ENCODE measurements at regions not wholly inside any gene's neighbourhood (a gene's known extent, or its start where the extent isn't known, plus 50 kb on each side); places are given as distances from the start of the nearest gene placed in this dataset.

- H3K4me1 ChIP-seq (ENCODE audit: control insufficient read depth, insufficient read depth, low read length) = peaks cover 15% of the 10 kb centered on the region
- peak overlapping the region; percentile 55 for H3K4me3 ChIP-seq (ENCODE audit: low read length)
- H3K9ac ChIP-seq (ENCODE audit: low read length) = no peak overlapping the region
These were observed 174.2 kb upstream of the IER5L start for GRCh38 chr9:129352146-129352865.

DNA sequence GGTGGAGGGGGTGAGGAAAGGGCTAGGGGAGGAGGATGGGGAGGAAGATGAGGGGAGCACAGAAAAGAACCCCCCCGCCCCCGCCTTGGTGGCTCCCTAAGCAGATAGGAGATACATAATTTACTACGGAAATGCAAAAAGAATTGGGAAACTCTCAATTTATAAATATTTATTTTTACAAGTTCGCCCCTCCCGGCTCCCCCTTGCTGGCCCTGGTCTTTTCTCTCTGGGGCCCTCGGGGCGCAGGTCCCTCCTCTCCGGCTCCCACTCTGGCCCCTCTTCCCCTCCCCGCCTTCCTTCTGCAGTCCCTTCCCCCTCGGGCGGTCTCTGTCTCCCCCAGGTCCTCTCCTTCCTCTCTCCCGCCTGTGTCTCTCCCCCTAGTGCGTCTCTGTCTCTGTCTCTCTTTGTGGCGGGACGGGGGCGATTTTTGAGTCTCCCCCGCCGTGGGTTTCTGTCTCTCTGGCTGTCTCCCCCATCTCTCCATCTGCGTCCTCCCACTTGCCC lies 173.6 kb upstream of the IER5L start:
- no peaks in the 10 kb centered on the region for H3K36me3 ChIP-seq (ENCODE audit: control insufficient read depth, insufficient read depth, low read length)
- H3K4me3 ChIP-seq (ENCODE audit: low read length) = peak overlapping the region; percentile 55
- no peaks in the 10 kb centered on the region for H3K27me3 ChIP-seq (ENCODE audit: control insufficient read depth, insufficient read depth, low read length)
- H3K27ac ChIP-seq (ENCODE audit: low read depth, low read length) = peak overlapping the region; percentile 35
- no peak overlapping the region for H3K9ac ChIP-seq (ENCODE audit: low read length)
- H3K4me1 ChIP-seq (ENCODE audit: control insufficient read depth, insufficient read depth, low read length) = peaks cover 15% of the 10 kb centered on the region

More at GRCh38 chr9:129352146-129352865, 174.2 kb upstream of the IER5L start:
- H3K27me3 ChIP-seq (ENCODE audit: control insufficient read depth, insufficient read depth, low read length) = no peaks in the 10 kb centered on the region
- H3K27ac ChIP-seq (ENCODE audit: low read depth, low read length) = peak overlapping the region; percentile 35
- no peaks in the 10 kb centered on the region for H3K36me3 ChIP-seq (ENCODE audit: control insufficient read depth, insufficient read depth, low read length)

DNA sequence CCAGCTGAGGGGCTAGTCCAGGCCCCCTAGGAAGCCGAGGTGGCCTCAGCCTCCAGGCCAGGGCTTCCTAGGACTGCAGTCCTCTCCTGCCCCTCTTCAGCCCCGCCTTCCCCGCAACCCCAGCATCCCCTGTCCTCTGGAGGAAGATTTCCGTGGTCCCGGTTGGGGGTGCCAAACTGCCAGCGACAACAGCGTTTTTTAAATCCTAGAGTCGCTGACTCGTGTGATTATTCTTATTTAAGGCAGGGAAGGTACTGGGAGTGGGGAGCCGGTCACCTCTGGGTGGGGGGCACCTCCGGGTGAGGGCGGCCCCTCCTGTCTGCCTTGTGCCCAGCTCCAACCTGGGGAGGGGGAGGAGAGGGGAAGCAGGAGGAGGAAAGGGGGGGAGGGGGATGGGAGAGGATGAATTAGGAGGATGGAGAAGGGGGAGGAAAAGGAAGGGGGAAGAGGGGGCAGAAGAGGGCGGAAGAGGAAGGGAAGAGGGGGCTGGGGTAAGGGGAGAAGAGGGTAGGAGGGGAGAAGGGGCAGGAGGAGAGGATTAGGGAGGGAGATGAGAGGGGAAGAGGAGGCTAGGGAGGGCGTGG lies 173.1 kb upstream of the IER5L start:
- H3K36me3 ChIP-seq (ENCODE audit: control insufficient read depth, insufficient read depth, low read length) = no peaks in the 10 kb centered on the region
- no peak overlapping the region for H3K9ac ChIP-seq (ENCODE audit: low read length)
- H3K27me3 ChIP-seq (ENCODE audit: control insufficient read depth, insufficient read depth, low read length) = no peaks in the 10 kb centered on the region
- H3K4me3 ChIP-seq (ENCODE audit: low read length) = no peak overlapping the region
- H3K4me1 ChIP-seq (ENCODE audit: control insufficient read depth, insufficient read depth, low read length) = peaks cover 15% of the 10 kb centered on the region
- no peak overlapping the region for H3K27ac ChIP-seq (ENCODE audit: low read depth, low read length)

DNA sequence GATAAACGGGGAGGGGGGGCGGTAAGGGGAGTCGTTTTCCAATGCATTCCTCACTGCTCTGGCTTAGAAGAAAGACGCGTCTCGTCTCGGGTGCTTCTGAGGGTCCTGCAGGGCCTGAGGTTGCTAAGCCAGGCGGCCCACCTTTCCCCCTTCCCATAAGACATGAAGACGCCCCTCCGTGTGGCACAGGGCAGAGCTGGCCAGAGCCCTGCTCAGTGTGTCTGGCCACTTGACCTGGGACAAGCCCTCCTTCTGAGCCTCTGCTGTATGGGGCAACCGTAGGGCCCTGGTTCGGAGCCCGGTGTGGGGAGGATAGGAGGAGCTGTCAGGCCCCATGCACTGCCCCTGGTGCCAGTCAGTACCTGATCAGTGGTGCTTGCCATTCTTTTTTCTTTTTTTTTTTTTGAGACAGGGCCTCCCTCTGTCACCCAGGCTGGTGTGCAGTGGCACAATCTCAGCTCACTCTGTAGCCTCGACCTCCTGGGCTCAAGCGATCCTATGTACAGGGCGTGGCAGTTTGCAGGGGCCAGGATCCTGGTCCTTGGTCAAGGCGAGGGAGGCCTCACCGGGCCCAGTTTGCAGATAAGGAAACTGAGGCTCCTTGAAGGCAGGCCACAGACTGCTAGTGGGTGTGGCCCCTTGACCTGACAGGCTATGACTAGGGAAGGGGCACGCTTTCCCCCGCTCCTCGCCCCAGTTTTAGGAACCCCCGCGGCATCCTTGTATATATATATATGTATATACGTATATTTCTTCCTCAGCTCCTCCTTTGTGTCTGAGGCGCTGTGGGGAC lies 172.3 kb upstream of the IER5L start:
- Histone ChIP-seq H3K27me3 (ENCODE audit: control insufficient read depth, insufficient read depth, low read length) (no peaks in the 10 kb centered on the region), H3K4me1 (ENCODE audit: control insufficient read depth, insufficient read depth, low read length) (peaks cover 15% of the 10 kb centered on the region), H3K27ac (ENCODE audit: low read depth, low read length) (no peak overlapping the region), H3K36me3 (ENCODE audit: control insufficient read depth, insufficient read depth, low read length) (no peaks in the 10 kb centered on the region), H3K9ac (ENCODE audit: low read length) (no peak overlapping the region), H3K4me3 (ENCODE audit: low read length) (no peak overlapping the region)

- Histone ChIP-seq H3K27me3 (ENCODE audit: control insufficient read depth, insufficient read depth, low read length) (no peaks in the 10 kb centered on the region), H3K9ac (ENCODE audit: low read length) (no peak overlapping the region), H3K27ac (ENCODE audit: low read depth, low read length) (no peak overlapping the region), H3K4me3 (ENCODE audit: low read length) (no peak overlapping the region), H3K4me1 (ENCODE audit: control insufficient read depth, insufficient read depth, low read length) (peaks cover 15% of the 10 kb centered on the region), H3K36me3 (ENCODE audit: control insufficient read depth, insufficient read depth, low read length) (no peaks in the 10 kb centered on the region)
These were observed 171.5 kb upstream of the IER5L start for GRCh38 chr9:129349665-129349947.

- Histone ChIP-seq H3K4me3 (ENCODE audit: low read length) (no peak overlapping the region), H3K27me3 (ENCODE audit: control insufficient read depth, insufficient read depth, low read length) (no peaks in the 10 kb centered on the region), H3K9ac (ENCODE audit: low read length) (no peak overlapping the region), H3K36me3 (ENCODE audit: control insufficient read depth, insufficient read depth, low read length) (no peaks in the 10 kb centered on the region), H3K27ac (ENCODE audit: low read depth, low read length) (no peak overlapping the region), H3K4me1 (ENCODE audit: control insufficient read depth, insufficient read depth, low read length) (peaks cover 15% of the 10 kb centered on the region)
These were observed 171.0 kb upstream of the IER5L start for GRCh38 chr9:129348890-129349664.

GRCh38 chr9:129347316-129348120 lies 169.5 kb upstream of the IER5L start:
- Histone ChIP-seq H3K36me3 (ENCODE audit: control insufficient read depth, insufficient read depth, low read length) (no peaks in the 10 kb centered on the region), H3K4me1 (ENCODE audit: control insufficient read depth, insufficient read depth, low read length) (peaks cover 3% of the 10 kb centered on the region), H3K4me3 (ENCODE audit: low read length) (no peak overlapping the region), H3K27ac (ENCODE audit: low read depth, low read length) (no peak overlapping the region), H3K9ac (ENCODE audit: low read length) (no peak overlapping the region), H3K27me3 (ENCODE audit: control insufficient read depth, insufficient read depth, low read length) (no peaks in the 10 kb centered on the region)

GRCh38 chr9:129346046-129346445 lies 168.0 kb upstream of the IER5L start:
- Histone ChIP-seq H3K4me1 (ENCODE audit: control insufficient read depth, insufficient read depth, low read length) (no peaks in the 10 kb centered on the region), H3K36me3 (ENCODE audit: control insufficient read depth, insufficient read depth, low read length) (no peaks in the 10 kb centered on the region), H3K4me3 (ENCODE audit: low read length) (no peak overlapping the region), H3K9ac (ENCODE audit: low read length) (no peak overlapping the region), H3K27ac (ENCODE audit: low read depth, low read length) (no peak overlapping the region), H3K27me3 (ENCODE audit: control insufficient read depth, insufficient read depth, low read length) (no peaks in the 10 kb centered on the region)

GRCh38 chr9:129344641-129345495 lies 166.8 kb upstream of the IER5L start:
- H3K4me1 ChIP-seq (ENCODE audit: control insufficient read depth, insufficient read depth, low read length) = no peaks in the 10 kb centered on the region
- no peak overlapping the region for H3K27ac ChIP-seq (ENCODE audit: low read depth, low read length)
- no peak overlapping the region for H3K4me3 ChIP-seq (ENCODE audit: low read length)
- H3K36me3 ChIP-seq (ENCODE audit: control insufficient read depth, insufficient read depth, low read length) = no peaks in the 10 kb centered on the region
- H3K9ac ChIP-seq (ENCODE audit: low read length) = no peak overlapping the region
- no peaks in the 10 kb centered on the region for H3K27me3 ChIP-seq (ENCODE audit: control insufficient read depth, insufficient read depth, low read length)

GRCh38 chr9:129343424-129344375 lies 165.6 kb upstream of the IER5L start:
- no peak overlapping the region for H3K4me3 ChIP-seq (ENCODE audit: low read length)
- no peaks in the 10 kb centered on the region for H3K36me3 ChIP-seq (ENCODE audit: control insufficient read depth, insufficient read depth, low read length)
- H3K27ac ChIP-seq (ENCODE audit: low read depth, low read length) = peak overlapping the region; percentile 57
- no peaks in the 10 kb centered on the region for H3K4me1 ChIP-seq (ENCODE audit: control insufficient read depth, insufficient read depth, low read length)
- no peaks in the 10 kb centered on the region for H3K27me3 ChIP-seq (ENCODE audit: control insufficient read depth, insufficient read depth, low read length)
- no peak overlapping the region for H3K9ac ChIP-seq (ENCODE audit: low read length)

Measured in rectal smooth muscle tissue (tissue), 1 donor.